ENCODE measurements at regions not wholly inside any gene's neighbourhood (a gene's known extent, or its start where the extent isn't known, plus 50 kb on each side); places are given as distances from the start of the nearest gene placed in this dataset.

GRCh38 chr3:31355807-31356206 lies 176.9 kb upstream of the STT3B start:
- peaks cover 0 to 8% of the 10 kb centered on the region in 2 donors for H3K9me3 Mint-ChIP-seq
- H3K36me3 Mint-ChIP-seq (ENCODE audit: insufficient read depth), result no peaks in the 10 kb centered on the region
- H3K4me1 Mint-ChIP-seq (ENCODE audit: low read depth in 2 of 2), result no peaks in the 10 kb centered on the region
- ATAC-seq (replicated peaks) (no peak), DNase-seq (no peak)
- no peak overlapping the region for H3K27ac Mint-ChIP-seq
- H3K4me3 Mint-ChIP-seq, result no peak overlapping the region
- H3K27me3 Mint-ChIP-seq, result peaks cover 0 to 8% of the 10 kb centered on the region in 2 donors

DNA sequence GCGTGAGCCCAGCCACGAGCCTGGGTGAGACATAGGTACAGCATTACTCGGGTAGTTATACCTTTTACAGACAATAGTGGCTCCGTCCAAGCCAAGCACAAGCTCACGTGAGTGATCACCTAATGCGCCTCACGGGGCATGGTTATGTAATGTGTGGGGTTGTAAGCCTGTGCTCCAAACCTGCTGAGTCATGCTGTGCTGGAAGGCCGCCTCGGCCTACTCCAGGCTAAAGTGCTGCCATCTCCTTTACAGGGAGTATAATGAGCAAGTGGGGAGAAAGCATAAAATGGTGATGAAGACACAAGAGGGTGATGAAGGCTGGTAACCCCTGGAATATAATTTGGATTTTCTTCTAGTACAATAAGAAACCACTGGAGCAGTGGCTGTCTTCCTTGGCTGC lies 175.8 kb upstream of the STT3B start:
- H3K4me3 Mint-ChIP-seq, result no peak overlapping the region
- DNase-seq, result no peak
- no peaks in the 10 kb centered on the region for H3K4me1 Mint-ChIP-seq (ENCODE audit: low read depth in 2 of 2)
- peaks cover 0 to 7% of the 10 kb centered on the region in 2 donors for H3K9me3 Mint-ChIP-seq
- no peak for ATAC-seq (replicated peaks)
- no peaks in the 10 kb centered on the region for H3K36me3 Mint-ChIP-seq (ENCODE audit: insufficient read depth)
- H3K27ac Mint-ChIP-seq, result no peak overlapping the region
- no peaks in the 10 kb centered on the region for H3K27me3 Mint-ChIP-seq

DNA sequence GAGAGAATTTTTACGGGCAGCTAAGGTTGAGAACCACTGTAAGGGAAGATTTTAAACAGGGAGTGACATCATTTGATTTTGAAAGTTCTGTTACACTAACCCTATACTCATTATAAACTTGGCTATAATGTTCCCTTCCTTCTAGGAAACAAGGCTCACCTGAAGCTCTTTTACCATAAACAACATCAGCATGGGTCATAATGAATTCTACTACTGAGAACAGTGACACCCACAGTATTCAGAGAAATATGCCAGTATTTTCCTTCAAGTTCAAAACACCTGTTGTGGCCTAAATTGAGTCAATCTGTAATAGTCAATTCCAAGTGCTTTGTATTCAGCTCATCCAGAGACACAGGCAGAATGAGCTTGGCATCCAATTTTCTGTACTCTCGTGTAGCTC lies 175.3 kb upstream of the STT3B start:
- Mint-ChIP-seq H3K36me3 (ENCODE audit: insufficient read depth) (no peaks in the 10 kb centered on the region), H3K27me3 (no peaks in the 10 kb centered on the region), H3K4me3 (no peak overlapping the region), H3K9me3 (peaks cover 0 to 2% of the 10 kb centered on the region in 2 donors), H3K4me1 (ENCODE audit: low read depth in 2 of 2) (no peaks in the 10 kb centered on the region), H3K27ac (no peak overlapping the region)
- no peak for ATAC-seq (replicated peaks)
- DNase-seq, result no peak

DNA sequence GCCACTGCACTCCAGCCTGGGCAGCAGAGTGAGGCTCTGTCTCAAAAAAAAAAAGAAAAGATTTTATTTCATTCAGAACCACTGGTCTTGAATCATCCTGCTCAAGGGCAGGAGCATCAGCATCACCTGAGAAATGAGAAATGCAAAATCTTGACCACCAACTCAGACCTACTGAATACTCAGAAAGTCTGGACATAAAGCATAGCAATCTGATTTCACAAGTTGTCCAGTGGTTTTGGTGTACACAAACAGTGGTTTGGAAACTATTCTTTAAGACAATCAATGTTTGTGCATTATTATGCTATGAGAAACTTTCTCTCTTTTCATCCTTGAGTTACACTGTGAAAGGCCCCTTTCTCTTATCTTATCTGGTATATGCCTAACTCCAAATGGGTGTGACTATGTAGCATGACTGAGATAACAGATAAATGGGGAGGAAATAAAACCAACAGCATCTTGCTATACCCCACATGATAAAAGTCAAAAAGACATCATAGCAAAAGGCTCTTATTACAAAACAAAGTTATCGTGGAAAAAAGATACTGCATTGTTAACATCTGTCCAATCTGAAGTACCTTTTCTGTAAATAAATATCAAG lies 174.2 kb upstream of the STT3B start:
- Mint-ChIP-seq H3K27me3 (no peaks in the 10 kb centered on the region), H3K36me3 (ENCODE audit: insufficient read depth) (no peaks in the 10 kb centered on the region), H3K27ac (no peak overlapping the region), H3K4me1 (ENCODE audit: low read depth in 2 of 2) (no peaks in the 10 kb centered on the region), H3K9me3 (no peaks in the 10 kb centered on the region), H3K4me3 (no peak overlapping the region)
- ATAC-seq (replicated peaks) (no peak), DNase-seq (no peak)

DNA sequence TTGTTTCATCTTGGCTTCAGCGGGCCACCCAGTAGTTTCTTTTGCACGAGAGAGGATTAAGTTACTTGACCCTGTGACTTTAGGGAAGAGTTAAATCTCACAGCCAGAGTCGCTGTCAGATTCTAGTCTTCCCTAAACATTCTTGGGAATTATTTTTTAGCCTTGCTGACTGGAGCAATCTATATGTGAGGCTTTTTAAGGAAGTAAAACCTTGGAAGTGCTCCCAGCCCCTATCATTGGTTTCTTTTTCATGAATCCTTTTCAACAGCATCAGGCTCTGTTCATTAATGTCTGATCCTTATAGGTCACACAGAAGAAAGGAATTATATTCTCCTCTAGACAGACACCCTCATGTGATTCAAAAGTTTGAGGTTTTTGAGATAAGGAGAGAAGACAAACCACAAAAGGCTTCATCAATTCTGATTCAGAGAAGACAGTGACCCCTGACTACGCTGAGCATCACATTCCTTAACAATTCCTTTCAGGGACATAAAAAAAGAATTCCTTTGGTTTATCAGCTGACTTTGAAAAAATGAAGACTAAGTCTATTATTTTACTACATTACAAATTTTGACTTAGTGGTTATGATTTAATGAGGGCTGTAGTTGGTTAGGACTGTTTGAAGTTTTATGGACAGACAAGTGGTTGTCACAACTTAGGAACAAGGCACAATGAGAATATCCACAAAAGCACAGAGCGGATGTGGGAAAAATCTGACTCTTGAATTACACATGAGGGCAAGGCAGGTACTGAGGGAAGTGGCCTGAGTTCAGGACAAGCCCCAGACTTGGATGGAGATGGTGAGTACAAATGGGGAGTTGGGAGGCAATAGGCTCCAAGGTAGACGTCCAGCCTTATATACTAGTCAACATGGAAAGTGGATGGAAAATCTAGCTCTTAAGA lies 171.1 kb upstream of the STT3B start:
- no peak for DNase-seq
- Mint-ChIP-seq H3K9me3 (no peaks in the 10 kb centered on the region), H3K4me1 (ENCODE audit: low read depth in 2 of 2) (no peaks in the 10 kb centered on the region), H3K4me3 (no peak overlapping the region), H3K36me3 (ENCODE audit: insufficient read depth) (no peaks in the 10 kb centered on the region), H3K27ac (no peak overlapping the region), H3K27me3 (no peaks in the 10 kb centered on the region)
- ATAC-seq (replicated peaks), result no peak

- DNase-seq (no peak), ATAC-seq (replicated peaks) (no peak)
- Mint-ChIP-seq H3K36me3 (ENCODE audit: insufficient read depth) (no peaks in the 10 kb centered on the region), H3K9me3 (no peaks in the 10 kb centered on the region), H3K4me1 (ENCODE audit: low read depth in 2 of 2) (no peaks in the 10 kb centered on the region), H3K27me3 (no peaks in the 10 kb centered on the region), H3K27ac (no peak overlapping the region), H3K4me3 (no peak overlapping the region)
Measured at GRCh38 chr3:31364188-31364587, 168.5 kb upstream of the STT3B start.

- H3K27me3 Mint-ChIP-seq, result no peaks in the 10 kb centered on the region
- H3K27ac Mint-ChIP-seq, result no peak overlapping the region
Measured at GRCh38 chr3:31364711-31365110, 168.0 kb upstream of the STT3B start.

GRCh38 chr3:31367518-31367917 lies 165.2 kb upstream of the STT3B start:
- H3K4me1 Mint-ChIP-seq (ENCODE audit: low read depth in 2 of 2), result no peaks in the 10 kb centered on the region

More at GRCh38 chr3:31364711-31365110, 168.0 kb upstream of the STT3B start:
- Mint-ChIP-seq H3K4me1 (ENCODE audit: low read depth in 2 of 2) (no peaks in the 10 kb centered on the region), H3K36me3 (ENCODE audit: insufficient read depth) (no peaks in the 10 kb centered on the region), H3K9me3 (no peaks in the 10 kb centered on the region), H3K4me3 (no peak overlapping the region)
- DNase-seq (no peak), ATAC-seq (replicated peaks) (no peak)

DNA sequence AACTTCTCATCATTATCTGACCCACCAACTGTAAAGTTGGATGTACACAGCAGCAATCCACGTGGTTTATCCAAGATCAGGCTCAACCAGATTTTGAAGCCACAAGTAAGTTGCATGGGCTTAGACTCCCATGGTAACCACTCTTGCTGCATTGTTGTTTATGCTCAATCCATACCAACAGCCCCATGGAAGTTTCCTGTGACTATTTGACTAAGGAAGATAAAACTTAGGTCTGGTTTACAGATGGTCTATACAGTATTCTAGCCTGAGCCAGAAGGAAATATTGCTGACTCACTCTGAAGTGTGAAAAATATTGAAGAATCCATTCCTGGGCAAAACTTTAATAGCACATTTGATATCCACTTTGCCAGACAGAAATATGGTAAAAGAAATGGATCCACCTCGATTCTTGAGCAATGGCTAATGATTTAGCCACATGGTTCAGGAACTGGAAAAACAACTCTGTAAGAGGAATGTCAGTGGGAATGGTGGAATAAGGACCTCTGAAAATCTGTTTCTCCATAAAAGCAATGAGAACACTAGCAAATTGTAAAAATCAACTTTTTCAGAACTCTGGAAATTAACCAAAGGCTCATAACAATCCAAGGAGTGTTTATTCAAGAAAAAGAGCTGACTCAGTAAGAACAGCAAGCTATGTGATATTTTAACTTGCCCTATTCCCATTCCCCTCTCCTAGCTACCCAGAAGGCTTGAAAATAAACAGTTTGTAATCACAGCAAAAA lies 162.9 kb upstream of the STT3B start:
- H3K27ac Mint-ChIP-seq, result no peak overlapping the region
- DNase-seq (no peak), ATAC-seq (replicated peaks) (no peak)
- no peaks in the 10 kb centered on the region for H3K36me3 Mint-ChIP-seq (ENCODE audit: insufficient read depth)
- no peaks in the 10 kb centered on the region for H3K9me3 Mint-ChIP-seq
- H3K4me3 Mint-ChIP-seq, result no peak overlapping the region
- H3K4me1 Mint-ChIP-seq (ENCODE audit: low read depth in 2 of 2), result no peaks in the 10 kb centered on the region
- H3K27me3 Mint-ChIP-seq, result no peaks in the 10 kb centered on the region

More at GRCh38 chr3:31367518-31367917, 165.2 kb upstream of the STT3B start:
- DNase-seq (no peak), ATAC-seq (replicated peaks) (no peak)
- Mint-ChIP-seq H3K27me3 (no peaks in the 10 kb centered on the region), H3K36me3 (ENCODE audit: insufficient read depth) (no peaks in the 10 kb centered on the region), H3K9me3 (no peaks in the 10 kb centered on the region), H3K27ac (no peak overlapping the region), H3K4me3 (no peak overlapping the region)

DNA sequence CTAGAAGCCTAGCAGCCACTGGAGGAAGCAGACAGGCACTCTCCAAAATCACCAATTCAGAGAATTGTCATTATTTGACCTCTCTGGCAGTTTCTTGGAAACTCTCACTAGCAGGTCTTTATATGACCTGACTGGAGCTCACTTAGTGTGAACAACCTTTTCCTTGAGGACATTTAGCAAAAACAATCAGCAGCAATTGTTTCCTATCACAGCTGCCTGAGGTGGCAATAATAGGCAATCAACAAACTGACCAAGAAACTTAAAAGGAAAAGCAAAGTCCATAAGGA lies 162.4 kb upstream of the STT3B start:
- H3K4me1 Mint-ChIP-seq (ENCODE audit: low read depth in 2 of 2), result no peaks in the 10 kb centered on the region
- no peaks in the 10 kb centered on the region for H3K9me3 Mint-ChIP-seq
- no peaks in the 10 kb centered on the region for H3K36me3 Mint-ChIP-seq (ENCODE audit: insufficient read depth)
- no peak overlapping the region for H3K27ac Mint-ChIP-seq
- no peaks in the 10 kb centered on the region for H3K27me3 Mint-ChIP-seq
- ATAC-seq (replicated peaks) (no peak), DNase-seq (no peak)
- H3K4me3 Mint-ChIP-seq, result no peak overlapping the region

DNA sequence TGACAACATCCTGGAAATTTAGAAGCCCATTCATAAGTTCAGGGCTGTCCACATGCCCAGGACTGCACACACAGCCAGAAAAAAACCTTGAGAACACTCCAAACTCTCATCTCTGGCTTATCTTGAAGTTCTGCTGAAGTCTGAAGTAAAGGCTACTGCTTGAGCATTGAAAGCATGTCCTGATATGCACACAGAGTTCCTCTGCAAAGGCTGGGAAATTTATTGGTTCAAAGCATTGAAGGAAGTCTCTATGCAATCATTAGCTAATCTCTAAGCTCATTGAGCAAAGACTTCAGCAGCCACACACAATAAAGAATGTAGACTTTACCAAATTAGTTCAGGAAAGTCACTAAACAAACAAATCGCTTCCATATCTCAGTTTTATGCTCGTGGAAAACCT lies 162.0 kb upstream of the STT3B start:
- no peak overlapping the region for H3K27ac Mint-ChIP-seq
- ATAC-seq (replicated peaks), result no peak
- no peaks in the 10 kb centered on the region for H3K27me3 Mint-ChIP-seq
- H3K9me3 Mint-ChIP-seq, result no peaks in the 10 kb centered on the region
- no peak for DNase-seq
- H3K4me3 Mint-ChIP-seq, result no peak overlapping the region
- H3K36me3 Mint-ChIP-seq (ENCODE audit: insufficient read depth), result no peaks in the 10 kb centered on the region
- no peaks in the 10 kb centered on the region for H3K4me1 Mint-ChIP-seq (ENCODE audit: low read depth in 2 of 2)

DNA sequence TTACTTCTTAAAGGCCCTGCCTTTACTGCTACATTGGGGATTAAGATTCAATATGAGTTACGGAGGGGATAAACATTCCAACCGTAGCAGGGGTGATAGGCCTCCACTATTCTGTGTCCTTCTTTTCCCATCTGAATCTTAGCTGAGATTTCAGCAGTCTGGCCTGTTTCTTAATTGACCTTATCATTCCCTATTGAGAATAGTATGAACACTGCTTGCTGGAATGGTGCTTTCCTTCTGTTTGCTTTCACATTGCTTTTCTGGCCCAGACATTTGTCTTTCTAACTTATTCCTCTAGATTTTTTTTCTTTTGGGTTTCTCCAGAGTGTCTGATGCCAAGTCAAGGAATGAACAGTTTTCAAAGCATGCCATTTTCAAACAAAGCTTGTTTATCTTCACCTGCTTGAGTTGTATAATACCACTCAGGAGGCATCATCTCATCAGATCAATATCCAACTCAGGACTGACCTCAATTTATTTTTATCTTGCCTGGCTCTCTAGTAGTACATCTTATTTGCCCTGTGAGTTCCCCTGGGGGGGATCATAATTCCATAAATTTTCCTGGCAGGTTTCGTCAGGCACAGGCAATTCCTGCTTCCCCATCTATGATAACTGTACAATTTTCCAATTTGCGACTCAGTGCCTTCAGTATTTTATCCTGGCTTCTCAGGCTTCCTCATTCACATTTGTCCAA lies 161.1 kb upstream of the STT3B start:
- no peaks in the 10 kb centered on the region for H3K36me3 Mint-ChIP-seq (ENCODE audit: insufficient read depth)
- H3K4me1 Mint-ChIP-seq (ENCODE audit: low read depth in 2 of 2), result no peaks in the 10 kb centered on the region
- H3K27me3 Mint-ChIP-seq, result no peaks in the 10 kb centered on the region
- ATAC-seq (replicated peaks) (no peak), DNase-seq (no peak)
- no peak overlapping the region for H3K4me3 Mint-ChIP-seq
- H3K9me3 Mint-ChIP-seq, result no peaks in the 10 kb centered on the region
- H3K27ac Mint-ChIP-seq, result no peak overlapping the region

- Mint-ChIP-seq H3K36me3 (ENCODE audit: insufficient read depth) (no peaks in the 10 kb centered on the region), H3K27me3 (no peaks in the 10 kb centered on the region), H3K27ac (no peak overlapping the region), H3K4me3 (no peak overlapping the region), H3K4me1 (ENCODE audit: low read depth in 2 of 2) (no peaks in the 10 kb centered on the region), H3K9me3 (no peaks in the 10 kb centered on the region)
- ATAC-seq (replicated peaks), result no peak
- DNase-seq, result no peak
Measured at GRCh38 chr3:31373681-31374080, 159.0 kb upstream of the STT3B start.
